DND-41 (cell line): ENCODE measurements at regions not wholly inside any gene's neighbourhood (a gene's known extent, or its start where the extent isn't known, plus 50 kb on each side); places are given as distances from the start of the nearest gene placed in this dataset.

ENCODE experiments used
- ATAC-seq: fragments of 200-7000 bp; cut with Tn5 transposase; 3 replicates; pipeline ENCODE4 v1.9.1; 2021; ENCODE audit warnings: low read depth; ENCODE audit not compliant: insufficient read depth
- DNase-seq: peaks from one replicate; pipeline ENCODE4 v3.0.0-alpha.2; 2020
- H2AFZ ChIP-seq: 2 replicates; pipeline ENCODE4 v1.6.0; 2012; ENCODE audit warnings: low read depth, low read length
- H3K27ac ChIP-seq: 2 replicates; pipeline ENCODE4 v1.5.1; 2012; ENCODE audit warnings: low read length, inconsistent platforms
- H3K27me3 ChIP-seq: fragments of 200-600 bp; sonication (generic); 2 replicates; pipeline ENCODE4 v1.6.0; 2012; ENCODE audit warnings: low read length, mild to moderate bottlenecking, inconsistent platforms; ENCODE audit not compliant: insufficient read depth, poor library complexity
- H3K36me3 ChIP-seq: 2 replicates; pipeline ENCODE4 v1.5.1; 2012; ENCODE audit warnings: low read length, inconsistent platforms; ENCODE audit not compliant: insufficient read depth
- H3K4me1 ChIP-seq: 2 replicates; pipeline ENCODE4 v1.5.1; 2012; ENCODE audit warnings: mild to moderate bottlenecking, low read length; ENCODE audit not compliant: insufficient read depth
- H3K4me2 ChIP-seq: 2 replicates; pipeline ENCODE4 v1.6.0; 2012; ENCODE audit warnings: mild to moderate bottlenecking, moderate library complexity, low read length, inconsistent platforms; ENCODE audit not compliant: insufficient read depth
- H3K4me3 ChIP-seq, 2 experiments: fragments of 200-600 bp in 1 of 2; shearing (Covaris generic) in 1 of 2; 2 replicates each; pipeline ENCODE4 v1.5.1; 2012 to 2016; ENCODE audit warnings: inconsistent platforms in 2 of 2, low read length in 2 of 2, mild to moderate bottlenecking in 2 of 2, low read depth in 1 of 2, moderate library complexity in 1 of 2
- H3K79me2 ChIP-seq: 2 replicates; pipeline ENCODE4 v1.6.0; 2012; ENCODE audit warnings: low read length, inconsistent platforms; ENCODE audit not compliant: insufficient read depth
- H3K9ac ChIP-seq: 2 replicates; pipeline ENCODE4 v1.6.0; 2012; ENCODE audit warnings: low read depth, mild to moderate bottlenecking, inconsistent platforms, low read length, moderate library complexity
- H3K9me3 ChIP-seq: 2 replicates; pipeline ENCODE4 v1.5.1; 2012; ENCODE audit warnings: low read length, moderate library complexity, mild to moderate bottlenecking, inconsistent platforms; ENCODE audit not compliant: insufficient read depth, severe bottlenecking
- H4K20me1 ChIP-seq: 2 replicates; pipeline ENCODE4 v1.6.0; 2012; ENCODE audit warnings: low read length; ENCODE audit not compliant: insufficient read depth
- EZH2 ChIP-seq: IDR thresholded peaks from 3 replicates; pipeline ENCODE4 v1.6.1; 2012; ENCODE audit warnings: borderline replicate concordance, low read depth, mild to moderate bottlenecking, moderate library complexity, low read length, inconsistent platforms; ENCODE audit not compliant: severe bottlenecking
- TF ChIP-seq, protein P1 (sequence below): IDR thresholded peaks from 2 replicates; pipeline ENCODE4 v1.5.1; 2012; ENCODE audit warnings: borderline replicate concordance, low read length, moderate library complexity, mild to moderate bottlenecking; ENCODE audit not compliant: poor library complexity, severe bottlenecking; ENCODE audit errors: extremely low read depth

GRCh38 chr3:17932136-17932771 lies 189.8 kb upstream of the TBC1D5 start:
- Histone ChIP-seq H3K4me1 (peaks cover 27% of the 10 kb centered on the region), H4K20me1 (no peaks in the 10 kb centered on the region), H3K9ac (no peak overlapping the region), H3K4me3 (no peak overlapping the region), H3K27me3 (no peaks in the 10 kb centered on the region), H2AFZ (no peak overlapping the region), H3K9me3 (peaks cover 2% of the 10 kb centered on the region), H3K4me2 (no peak overlapping the region), H3K36me3 (no peaks in the 10 kb centered on the region), H3K79me2 (no peaks in the 10 kb centered on the region), H3K27ac (no peak overlapping the region)
- no peak for DNase-seq
- no peak for ATAC-seq
- TF ChIP-seq, protein P1, sequence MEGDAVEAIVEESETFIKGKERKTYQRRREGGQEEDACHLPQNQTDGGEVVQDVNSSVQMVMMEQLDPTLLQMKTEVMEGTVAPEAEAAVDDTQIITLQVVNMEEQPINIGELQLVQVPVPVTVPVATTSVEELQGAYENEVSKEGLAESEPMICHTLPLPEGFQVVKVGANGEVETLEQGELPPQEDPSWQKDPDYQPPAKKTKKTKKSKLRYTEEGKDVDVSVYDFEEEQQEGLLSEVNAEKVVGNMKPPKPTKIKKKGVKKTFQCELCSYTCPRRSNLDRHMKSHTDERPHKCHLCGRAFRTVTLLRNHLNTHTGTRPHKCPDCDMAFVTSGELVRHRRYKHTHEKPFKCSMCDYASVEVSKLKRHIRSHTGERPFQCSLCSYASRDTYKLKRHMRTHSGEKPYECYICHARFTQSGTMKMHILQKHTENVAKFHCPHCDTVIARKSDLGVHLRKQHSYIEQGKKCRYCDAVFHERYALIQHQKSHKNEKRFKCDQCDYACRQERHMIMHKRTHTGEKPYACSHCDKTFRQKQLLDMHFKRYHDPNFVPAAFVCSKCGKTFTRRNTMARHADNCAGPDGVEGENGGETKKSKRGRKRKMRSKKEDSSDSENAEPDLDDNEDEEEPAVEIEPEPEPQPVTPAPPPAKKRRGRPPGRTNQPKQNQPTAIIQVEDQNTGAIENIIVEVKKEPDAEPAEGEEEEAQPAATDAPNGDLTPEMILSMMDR, result no peak
- TF ChIP-seq EZH2, result no peak

DNA sequence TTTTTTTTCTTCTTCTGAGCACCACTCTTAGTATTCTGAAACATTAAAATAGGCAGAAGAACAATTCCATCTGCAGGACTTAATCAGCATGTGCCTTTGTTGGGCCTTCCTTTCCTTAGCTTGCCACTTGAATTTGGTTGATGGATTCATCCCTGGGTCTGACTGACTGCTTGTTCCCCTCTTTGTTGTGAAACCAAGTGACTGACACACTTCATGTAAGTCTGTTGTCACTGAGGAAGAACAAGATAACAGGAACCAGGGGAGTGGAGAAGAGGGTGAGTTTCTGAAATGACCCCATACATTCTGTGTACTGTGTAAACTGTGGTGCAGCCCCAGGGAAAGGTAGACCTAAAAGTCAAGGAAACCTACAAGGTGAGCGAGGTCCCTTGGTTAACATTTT lies 188.7 kb upstream of the TBC1D5 start:
- H3K9me3 ChIP-seq, result peaks cover 2% of the 10 kb centered on the region
- no peaks in the 10 kb centered on the region for H3K27me3 ChIP-seq
- TF ChIP-seq, protein P1, result no peak
- no peak for TF ChIP-seq EZH2
- ATAC-seq (no peak), DNase-seq (no peak)
- H3K79me2 ChIP-seq, result no peaks in the 10 kb centered on the region
- H3K36me3 ChIP-seq, result no peaks in the 10 kb centered on the region
- H3K27ac ChIP-seq, result peak overlapping the region; percentile 4; the same call in 1 of the 2 replicates
- H3K4me2 ChIP-seq, result no peak overlapping the region
- H3K4me3 ChIP-seq, result no peak overlapping the region
- no peak overlapping the region for H3K9ac ChIP-seq
- H2AFZ ChIP-seq, result no peak overlapping the region
- H3K4me1 ChIP-seq, result peaks cover 27% of the 10 kb centered on the region
- H4K20me1 ChIP-seq, result no peaks in the 10 kb centered on the region

- no peak overlapping the region for H3K27ac ChIP-seq
Observed at GRCh38 chr3:17928502-17929145, 186.2 kb upstream of the TBC1D5 start.

More at GRCh38 chr3:17928502-17929145, 186.2 kb upstream of the TBC1D5 start:
- Histone ChIP-seq H3K27me3 (no peaks in the 10 kb centered on the region), H3K79me2 (no peaks in the 10 kb centered on the region), H3K4me2 (no peak overlapping the region), H3K9me3 (peaks cover 2% of the 10 kb centered on the region), H3K9ac (no peak overlapping the region), H4K20me1 (no peaks in the 10 kb centered on the region), H3K4me1 (peaks cover 24% of the 10 kb centered on the region), H3K36me3 (no peaks in the 10 kb centered on the region), H2AFZ (no peak overlapping the region), H3K4me3 (no peak overlapping the region)
- ATAC-seq (no peak), DNase-seq (no peak)
- TF ChIP-seq, protein P1, result no peak
- TF ChIP-seq EZH2, result no peak
